ENCODE measurements at regions not wholly inside any gene's neighbourhood (a gene's known extent, or its start where the extent isn't known, plus 50 kb on each side); places are given as distances from the start of the nearest gene placed in this dataset.

DNA sequence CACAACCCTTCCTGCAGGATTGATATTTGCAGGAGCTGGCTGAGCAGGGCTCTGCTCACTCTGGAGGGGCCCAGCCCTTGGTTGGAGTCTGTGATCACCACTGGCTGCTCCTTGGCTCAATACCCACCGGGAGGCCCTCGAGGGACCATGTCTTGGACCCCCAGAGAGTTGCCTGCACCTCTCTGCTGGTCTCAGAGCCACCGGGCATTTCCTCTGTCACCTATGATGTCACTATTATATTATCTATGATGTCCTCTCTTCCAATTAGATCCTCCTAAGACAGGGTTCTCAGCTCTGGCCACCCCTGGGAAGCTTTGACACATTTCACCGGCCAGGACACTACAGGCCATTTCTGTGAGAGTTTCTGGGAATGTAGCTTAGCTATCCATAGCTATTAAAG is 113.1 kb downstream of the PDCL3 start:
- TF ChIP-seq, protein P1, sequence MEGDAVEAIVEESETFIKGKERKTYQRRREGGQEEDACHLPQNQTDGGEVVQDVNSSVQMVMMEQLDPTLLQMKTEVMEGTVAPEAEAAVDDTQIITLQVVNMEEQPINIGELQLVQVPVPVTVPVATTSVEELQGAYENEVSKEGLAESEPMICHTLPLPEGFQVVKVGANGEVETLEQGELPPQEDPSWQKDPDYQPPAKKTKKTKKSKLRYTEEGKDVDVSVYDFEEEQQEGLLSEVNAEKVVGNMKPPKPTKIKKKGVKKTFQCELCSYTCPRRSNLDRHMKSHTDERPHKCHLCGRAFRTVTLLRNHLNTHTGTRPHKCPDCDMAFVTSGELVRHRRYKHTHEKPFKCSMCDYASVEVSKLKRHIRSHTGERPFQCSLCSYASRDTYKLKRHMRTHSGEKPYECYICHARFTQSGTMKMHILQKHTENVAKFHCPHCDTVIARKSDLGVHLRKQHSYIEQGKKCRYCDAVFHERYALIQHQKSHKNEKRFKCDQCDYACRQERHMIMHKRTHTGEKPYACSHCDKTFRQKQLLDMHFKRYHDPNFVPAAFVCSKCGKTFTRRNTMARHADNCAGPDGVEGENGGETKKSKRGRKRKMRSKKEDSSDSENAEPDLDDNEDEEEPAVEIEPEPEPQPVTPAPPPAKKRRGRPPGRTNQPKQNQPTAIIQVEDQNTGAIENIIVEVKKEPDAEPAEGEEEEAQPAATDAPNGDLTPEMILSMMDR (IDR thresholded peaks at IDR 0.05; ENCODE audit: low read depth, low read length) = no peak
- Histone ChIP-seq H3K9me3 (ENCODE audit: severe bottlenecking) (no peaks in the 10 kb centered on the region), H3K36me3 (no peaks in the 10 kb centered on the region), H3K4me3 (ENCODE audit: low read depth, low read length) (no peak overlapping the region), H3K27me3 (ENCODE audit: insufficient read depth, low read depth, severe bottlenecking) (no peaks in the 10 kb centered on the region), H3K27ac (no peak overlapping the region)
- no peak for DNase-seq

DNA sequence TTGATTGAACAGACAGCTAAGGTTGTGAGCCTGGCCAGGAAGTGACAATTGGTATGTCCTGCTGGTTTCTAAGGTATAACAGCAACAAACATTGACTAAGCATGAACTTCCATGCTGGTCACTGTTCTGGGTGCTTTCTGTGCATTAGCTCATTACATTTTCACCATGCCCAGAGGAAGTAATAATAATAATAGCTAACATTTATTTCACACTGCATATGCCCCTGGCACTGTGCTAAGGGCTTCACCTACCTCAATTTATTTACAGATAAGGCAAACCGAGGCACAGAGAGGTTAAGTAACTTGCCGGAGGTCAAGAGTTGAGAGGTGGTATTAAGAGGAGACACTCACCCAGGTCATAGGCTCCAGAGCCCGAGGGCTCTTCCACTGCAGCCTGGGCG is 113.6 kb downstream of the PDCL3 start:
- TF ChIP-seq, protein P1 (IDR thresholded peaks at IDR 0.05; ENCODE audit: low read depth, low read length) = no peak
- H3K36me3 ChIP-seq = no peaks in the 10 kb centered on the region
- no peaks in the 10 kb centered on the region for H3K27me3 ChIP-seq (ENCODE audit: insufficient read depth, low read depth, severe bottlenecking)
- no peak overlapping the region for H3K27ac ChIP-seq
- no peak for DNase-seq
- H3K9me3 ChIP-seq (ENCODE audit: severe bottlenecking) = no peaks in the 10 kb centered on the region
- H3K4me3 ChIP-seq (ENCODE audit: low read depth, low read length) = no peak overlapping the region

DNA sequence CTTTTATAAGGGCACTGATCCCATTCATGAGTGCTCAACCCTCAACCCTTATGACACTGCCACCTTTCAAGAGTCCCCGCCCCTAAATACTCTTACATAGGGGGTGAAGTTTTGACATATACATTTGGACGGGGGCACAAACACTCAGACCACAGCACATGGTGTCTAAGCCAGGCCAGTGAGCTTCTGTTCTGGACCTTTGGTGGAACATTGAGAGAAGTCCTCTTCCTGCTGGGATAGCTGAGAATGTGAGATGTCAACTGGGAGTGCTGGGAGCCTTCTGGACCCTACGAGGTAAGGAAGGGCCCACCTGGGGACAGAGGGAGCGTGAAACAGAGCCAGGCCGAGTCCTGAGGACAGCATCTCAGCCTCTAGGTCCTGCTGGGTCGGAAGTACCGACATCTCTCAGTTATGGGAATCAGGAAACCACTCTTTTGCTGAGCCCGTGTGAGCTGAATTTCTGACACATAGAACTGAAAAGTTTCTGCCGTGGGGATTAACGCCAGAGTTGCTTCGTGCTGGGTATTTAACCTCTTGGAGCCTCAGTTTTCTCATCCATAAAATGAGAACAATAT is 114.9 kb downstream of the PDCL3 start:
- H3K27me3 ChIP-seq (ENCODE audit: insufficient read depth, low read depth, severe bottlenecking) = no peaks in the 10 kb centered on the region
- TF ChIP-seq, protein P1 (IDR thresholded peaks at IDR 0.05; ENCODE audit: low read depth, low read length) = no peak
- H3K27ac ChIP-seq = no peak overlapping the region
- H3K4me3 ChIP-seq (ENCODE audit: low read depth, low read length) = no peak overlapping the region
- DNase-seq = no peak
- peaks cover 2% of the 10 kb centered on the region for H3K9me3 ChIP-seq (ENCODE audit: severe bottlenecking)
- no peaks in the 10 kb centered on the region for H3K36me3 ChIP-seq

DNA sequence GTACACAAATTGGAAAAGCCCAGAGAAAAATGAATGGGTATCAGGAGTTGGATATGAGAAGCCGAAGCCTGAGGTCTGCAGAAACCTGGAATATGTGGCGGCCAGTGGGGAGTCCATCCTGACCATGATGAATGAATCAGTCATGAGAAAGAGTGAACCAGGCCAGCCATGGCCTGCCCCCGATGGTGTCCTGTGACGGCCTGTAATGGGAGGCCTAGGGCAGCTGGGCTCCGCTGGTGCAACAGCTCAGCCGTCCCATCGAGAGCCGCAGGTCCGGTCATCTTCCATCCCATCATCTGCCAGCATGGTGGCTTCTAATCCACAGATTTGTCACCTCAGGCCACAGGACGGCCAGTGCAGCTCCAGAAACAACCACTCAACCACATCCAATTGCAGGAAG is 116.4 kb downstream of the PDCL3 start:
- no peaks in the 10 kb centered on the region for H3K27me3 ChIP-seq (ENCODE audit: insufficient read depth, low read depth, severe bottlenecking)
- H3K9me3 ChIP-seq (ENCODE audit: severe bottlenecking) = peaks cover 2% of the 10 kb centered on the region
- H3K36me3 ChIP-seq = no peaks in the 10 kb centered on the region
- H3K27ac ChIP-seq = no peak overlapping the region
- DNase-seq = no peak
- TF ChIP-seq, protein P1 (IDR thresholded peaks at IDR 0.05; ENCODE audit: low read depth, low read length) = no peak
- H3K4me3 ChIP-seq (ENCODE audit: low read depth, low read length) = no peak overlapping the region

DNA sequence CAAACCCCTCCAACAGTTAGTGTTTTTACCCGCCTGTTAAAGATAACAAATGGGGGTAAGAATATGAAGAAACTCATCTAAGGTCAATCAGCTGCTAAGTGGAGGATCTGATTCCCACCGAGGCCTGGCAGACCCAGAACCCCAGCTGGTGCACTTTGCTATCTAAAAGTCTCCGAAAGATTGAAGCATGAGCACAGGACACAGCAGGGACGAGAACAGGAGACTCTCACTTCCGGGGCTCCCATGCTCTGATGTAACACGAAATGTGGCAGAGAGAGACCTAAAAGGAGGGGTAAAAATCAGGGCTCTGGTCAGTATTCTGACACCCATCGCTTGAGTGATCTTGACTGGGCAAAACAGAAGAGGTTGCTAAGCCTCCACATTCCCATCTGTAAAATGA is 119.7 kb downstream of the PDCL3 start:
- no peak for DNase-seq
- H3K9me3 ChIP-seq (ENCODE audit: severe bottlenecking) = peaks cover 5% of the 10 kb centered on the region
- TF ChIP-seq, protein P1 (IDR thresholded peaks at IDR 0.05; ENCODE audit: low read depth, low read length) = no peak
- no peaks in the 10 kb centered on the region for H3K36me3 ChIP-seq
- no peak overlapping the region for H3K4me3 ChIP-seq (ENCODE audit: low read depth, low read length)
- no peak overlapping the region for H3K27ac ChIP-seq
- no peaks in the 10 kb centered on the region for H3K27me3 ChIP-seq (ENCODE audit: insufficient read depth, low read depth, severe bottlenecking)

DNA sequence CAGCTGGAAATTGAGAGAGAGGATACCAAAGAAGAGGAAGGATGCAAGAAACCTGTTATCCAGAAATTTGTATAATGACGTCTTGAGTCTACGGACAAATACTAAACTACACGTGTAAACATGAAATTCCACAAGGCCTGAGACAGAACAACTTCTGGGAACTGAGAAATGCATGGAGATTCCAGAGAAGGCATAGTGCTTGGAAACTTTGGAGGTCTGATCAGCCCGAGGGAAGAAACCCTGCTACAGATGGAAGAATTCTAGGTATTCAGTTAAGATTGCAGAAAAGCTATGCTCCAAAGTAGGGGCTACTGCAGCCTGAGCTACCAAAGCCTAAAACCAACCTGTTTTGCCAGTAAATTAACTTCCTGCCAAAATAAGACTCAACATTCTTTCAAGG is 120.4 kb downstream of the PDCL3 start:
- H3K4me3 ChIP-seq (ENCODE audit: low read depth, low read length) = no peak overlapping the region
- no peak overlapping the region for H3K27ac ChIP-seq
- TF ChIP-seq, protein P1 (IDR thresholded peaks at IDR 0.05; ENCODE audit: low read depth, low read length) = no peak
- H3K9me3 ChIP-seq (ENCODE audit: severe bottlenecking) = peaks cover 5% of the 10 kb centered on the region
- H3K27me3 ChIP-seq (ENCODE audit: insufficient read depth, low read depth, severe bottlenecking) = no peaks in the 10 kb centered on the region
- DNase-seq = no peak
- no peaks in the 10 kb centered on the region for H3K36me3 ChIP-seq
